SK-N-SH (cell line): ENCODE measurements at regions not wholly inside any gene's neighbourhood (a gene's known extent, or its start where the extent isn't known, plus 50 kb on each side); places are given as distances from the start of the nearest gene placed in this dataset.

ENCODE experiments used
- CTCF ChIA-PET: fragments of 300-600, 350-600 bp; formaldehyde crosslinking; extraction: SDS; loops from one replicate; lab custom pipeline; 2021; lab: Yijun Ruan, JAX
- POLR2A ChIA-PET: fragments of 350-600 bp; sonication (Branson Sonifier 250); formaldehyde crosslinking; extraction: SDS; loops from one replicate; lab custom pipeline; 2020; ENCODE audit warnings: antibody characterized with exemption, inconsistent platforms; lab: Yijun Ruan, JAX
- DNase-seq: peaks from one replicate; pipeline ENCODE4 v3.0.0; 2012
- H2AFZ ChIP-seq: fragments of 200-600 bp; sonication (generic); 2 replicates; pipeline ENCODE4 v1.8.1; 2016; ENCODE audit warnings: antibody characterized with exemption, mild to moderate bottlenecking, low read depth
- H3F3A ChIP-seq: fragments of 200-600 bp; sonication (generic); replicated peaks from 2 replicates; pipeline ENCODE3; 2016; ENCODE audit warnings: antibody characterized with exemption, mild to moderate bottlenecking; ENCODE audit not compliant: insufficient read depth
- H3K27ac ChIP-seq, 2 experiments: fragments of 200-500 bp in 1 of 2; fragments of 200-600 bp in 1 of 2; sonication (Bioruptor generic) in 1 of 2; sonication (generic), shearing (Covaris generic) in 1 of 2; 2 replicates each; pipeline versions ENCODE4 v1.5.1 to v1.6.1; 2014 to 2016; ENCODE audit warnings: low read depth in 2 of 2, inconsistent platforms in 1 of 2, low read length in 1 of 2, mild to moderate bottlenecking in 1 of 2, mixed read lengths in 1 of 2
- H3K27me3 ChIP-seq: fragments of 200-600 bp; sonication (generic), shearing (Covaris generic); 2 replicates; pipeline ENCODE4 v1.6.1; 2016; ENCODE audit warnings: mixed run types; ENCODE audit not compliant: insufficient read depth
- H3K36me3 ChIP-seq, 2 experiments: fragments of 200-500 bp in 1 of 2; fragments of 200-600 bp in 1 of 2; sonication (Bioruptor generic) in 1 of 2; sonication (generic) in 1 of 2; replicated peaks in 1 of 2; 2 replicates each; pipeline versions ENCODE3 to v1.5.1; 2014 to 2016; ENCODE audit warnings: low read length in 1 of 2, mild to moderate bottlenecking in 1 of 2; ENCODE audit not compliant: insufficient read depth in 2 of 2, control insufficient read depth in 1 of 2
- H3K4me1 ChIP-seq, 2 experiments: fragments of 200-500 bp in 1 of 2; fragments of 200-600 bp in 1 of 2; sonication (Bioruptor generic) in 1 of 2; sonication (generic), shearing (Covaris generic) in 1 of 2; 2 replicates each; pipeline versions ENCODE4 v1.5.1 to v1.6.1; 2014 to 2016; ENCODE audit warnings: low read depth in 1 of 2, low read length in 1 of 2, mixed run types in 1 of 2; ENCODE audit not compliant: insufficient read depth in 2 of 2, control insufficient read depth in 1 of 2
- H3K4me2 ChIP-seq: fragments of 200-600 bp; sonication (generic), shearing (Covaris generic); 2 replicates; pipeline ENCODE4 v1.6.1; 2017; ENCODE audit warnings: mixed run types
- H3K4me3 ChIP-seq, 2 experiments: fragments of 200-500 bp in 1 of 2; fragments of 200-600 bp in 1 of 2; sonication (Bioruptor generic) in 1 of 2; sonication (generic), shearing (Covaris generic) in 1 of 2; 2 replicates each; pipeline versions ENCODE4 v1.5.1 to v1.8.1; 2014 to 2016; ENCODE audit warnings: low read depth in 2 of 2, inconsistent platforms in 1 of 2, low read length in 1 of 2, mild to moderate bottlenecking in 1 of 2, mixed read lengths in 1 of 2, moderate library complexity in 1 of 2
- H3K79me2 ChIP-seq: fragments of 200-600 bp; sonication (generic); 2 replicates; pipeline ENCODE4 v1.8.1; 2017; ENCODE audit warnings: mild to moderate bottlenecking; ENCODE audit not compliant: insufficient read depth
- H3K9ac ChIP-seq: fragments of 200-600 bp; sonication (generic); 2 replicates; pipeline ENCODE4 v1.6.1; 2017; ENCODE audit warnings: mixed run types
- H3K9me2 ChIP-seq: fragments of 200-600 bp; sonication (generic); 2 replicates; pipeline ENCODE4 v1.6.1; 2017; ENCODE audit warnings: mixed run types
- H3K9me3 ChIP-seq: fragments of 200-600 bp; sonication (generic); 2 replicates; pipeline ENCODE4 v1.6.1; 2017; ENCODE audit warnings: mixed run types, mild to moderate bottlenecking, moderate library complexity
- H4K20me1 ChIP-seq: fragments of 200-600 bp; sonication (generic); 2 replicates; pipeline ENCODE4 v1.6.1; 2017; ENCODE audit warnings: mild to moderate bottlenecking, mixed run types; ENCODE audit not compliant: insufficient read depth
- FOXJ3 ChIP-seq: sonication (generic); formaldehyde crosslinking; IDR thresholded peaks from 2 replicates; pipeline ENCODE4 v1.5.1; 2020; ENCODE audit warnings: mild to moderate bottlenecking, missing genetic modification reagents
- GABPA ChIP-seq: IDR thresholded peaks from 2 replicates; pipeline ENCODE4 v1.4.0; 2012; ENCODE audit warnings: low read depth, mild to moderate bottlenecking
- GATA2 ChIP-seq: sonication (generic); formaldehyde crosslinking; IDR thresholded peaks from 2 replicates; pipeline ENCODE4 v1.5.0; 2020; ENCODE audit warnings: mild to moderate bottlenecking, missing genetic modification reagents
- JUND ChIP-seq: IDR thresholded peaks from 2 replicates; pipeline ENCODE4 v1.4.0; 2012
- MXI1 ChIP-seq: IDR thresholded peaks from 2 replicates; pipeline ENCODE4 v1.6.1; 2012; ENCODE audit warnings: mild to moderate bottlenecking, low read depth, low read length, improper control_type of control experiment
- POLR2AphosphoS5 ChIP-seq: IDR thresholded peaks from 2 replicates; pipeline ENCODE4 v1.6.1; 2012; ENCODE audit warnings: low read depth, low read length
- RAD21 ChIP-seq: IDR thresholded peaks from 2 replicates; pipeline ENCODE4 v1.6.1; 2012; ENCODE audit warnings: mild to moderate bottlenecking, low read length
- RFX5 ChIP-seq: IDR thresholded peaks from 2 replicates; pipeline ENCODE4 v1.6.1; 2012; ENCODE audit warnings: mild to moderate bottlenecking, improper control_type of control experiment, low read length
- RXRA ChIP-seq: IDR thresholded peaks from 2 replicates; pipeline ENCODE4 v1.4.0; 2012; ENCODE audit warnings: low read depth, mild to moderate bottlenecking, borderline replicate concordance
- TCF12 ChIP-seq: IDR thresholded peaks from 2 replicates; pipeline ENCODE4 v1.4.0; 2012
- YY1 ChIP-seq: IDR thresholded peaks from 2 replicates; pipeline ENCODE4 v1.4.0; 2012; ENCODE audit warnings: low read depth, mild to moderate bottlenecking
- WGBS: methylation state at CpG from one replicate; pipeline ENCODE4 v1.1.6; 2017; ENCODE audit warnings: low lambda C conversion rate; 5-methylcytosine and 5-hydroxymethylcytosine counted together
- TF ChIP-seq, protein P1 (sequence below): IDR thresholded peaks from 2 replicates; pipeline ENCODE4 v1.4.0; 2012; ENCODE audit warnings: low read depth, borderline replicate concordance
- TF ChIP-seq, protein P2 (sequence below): fragments of 200-600 bp; sonication (generic); IDR thresholded peaks from 2 replicates; pipeline ENCODE4 v1.6.1; 2017; ENCODE audit warnings: antibody characterized with exemption, mild to moderate bottlenecking, moderate library complexity

DNA sequence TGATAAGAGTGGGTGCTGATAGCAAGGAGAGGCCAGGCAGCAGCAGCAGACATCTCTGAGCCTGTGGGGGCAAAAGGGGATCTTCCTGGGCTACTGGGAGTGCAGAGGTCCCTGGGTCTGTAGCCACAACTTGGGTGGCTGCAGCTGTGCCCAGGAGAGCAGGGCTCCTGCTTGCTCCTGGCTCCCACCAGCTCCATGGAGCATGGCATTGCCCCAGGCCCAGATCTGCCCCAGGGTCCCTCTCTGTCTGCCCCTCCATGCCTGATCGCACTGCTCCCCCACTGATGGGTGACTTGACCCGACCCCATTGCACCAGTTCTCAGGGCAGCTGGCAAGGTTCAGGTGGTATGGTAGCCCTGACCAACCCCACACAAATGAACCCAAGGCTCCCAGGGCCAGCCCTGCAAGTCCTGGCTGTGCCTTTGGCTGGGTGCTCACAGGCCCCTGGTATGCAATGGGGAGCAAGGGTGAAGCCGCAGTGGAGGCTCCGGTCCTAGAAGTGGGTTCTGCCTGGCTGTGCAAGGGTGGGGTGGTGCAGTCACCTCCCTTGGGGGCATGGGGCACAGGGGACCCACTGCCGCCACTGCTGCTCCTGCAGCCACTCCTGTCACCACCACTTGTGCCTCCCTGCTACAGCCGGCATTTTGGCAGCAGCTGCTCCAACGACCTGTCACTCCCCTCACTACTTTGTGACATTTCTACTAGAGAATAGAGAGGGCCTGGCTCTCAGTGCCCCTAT, 184.9 kb downstream of the NPFFR2 start:
- no peaks in the 10 kb centered on the region for H3K36me3 ChIP-seq
- no peak overlapping the region for H3K27ac ChIP-seq
- no peak overlapping the region for H3K4me3 ChIP-seq
- no peak overlapping the region for H3K9ac ChIP-seq
- H2AFZ ChIP-seq = no peak overlapping the region
- H3K9me3 ChIP-seq = no peaks in the 10 kb centered on the region
- TF ChIP-seq JUND = no peak
- no peak for TF ChIP-seq FOXJ3 (CRISPR knock-in tag)
- TF ChIP-seq, protein P1, sequence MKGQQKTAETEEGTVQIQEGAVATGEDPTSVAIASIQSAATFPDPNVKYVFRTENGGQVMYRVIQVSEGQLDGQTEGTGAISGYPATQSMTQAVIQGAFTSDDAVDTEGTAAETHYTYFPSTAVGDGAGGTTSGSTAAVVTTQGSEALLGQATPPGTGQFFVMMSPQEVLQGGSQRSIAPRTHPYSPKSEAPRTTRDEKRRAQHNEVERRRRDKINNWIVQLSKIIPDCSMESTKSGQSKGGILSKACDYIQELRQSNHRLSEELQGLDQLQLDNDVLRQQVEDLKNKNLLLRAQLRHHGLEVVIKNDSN = no peak
- no peak for TF ChIP-seq MXI1
- TF ChIP-seq RFX5 = no peak
- TF ChIP-seq RAD21 = no peak
- TF ChIP-seq RXRA = no peak
- no peak for TF ChIP-seq GATA2 (CRISPR knock-in tag)
- TF ChIP-seq YY1 = no peak
- TF ChIP-seq POLR2AphosphoS5 = no peak
- no peaks in the 10 kb centered on the region for H3K9me2 ChIP-seq
- H3K4me1 ChIP-seq = no peaks in the 10 kb centered on the region; a peak in 1 of 4 replicates
- DNase-seq = no peak
- 27% methylated on average over 2 of the region's 7 CpGs for WGBS
- ChIA-PET POLR2A (no interaction called here), CTCF (no interaction called here)
- no peaks in the 10 kb centered on the region for H4K20me1 ChIP-seq
- H3K27me3 ChIP-seq = no peaks in the 10 kb centered on the region
- no peak overlapping the region for H3K4me2 ChIP-seq
- H3F3A ChIP-seq = no peaks in the 10 kb centered on the region
- H3K79me2 ChIP-seq = no peaks in the 10 kb centered on the region

DNA sequence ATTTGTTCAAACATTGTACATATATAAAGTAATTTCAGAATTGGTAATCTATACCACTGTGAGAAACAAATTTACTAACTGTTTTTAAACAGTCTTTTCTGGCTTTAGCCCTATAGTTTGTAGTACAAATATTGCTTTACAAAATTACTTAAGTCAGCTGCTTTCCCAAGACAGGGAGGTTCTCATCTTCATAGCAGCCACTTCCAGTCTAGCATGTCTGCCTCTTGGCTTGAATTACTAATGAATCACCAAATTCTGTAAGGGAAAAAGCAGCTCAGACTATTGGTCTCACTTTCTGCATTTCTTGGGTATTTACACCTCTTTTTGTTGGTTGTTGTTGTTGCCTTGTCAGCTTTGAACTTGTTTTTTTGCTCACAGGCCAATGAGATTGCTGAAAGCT, 187.2 kb downstream of the NPFFR2 start:
- Histone ChIP-seq H3F3A (no peaks in the 10 kb centered on the region), H3K27me3 (no peaks in the 10 kb centered on the region), H3K9ac (no peak overlapping the region), H3K9me3 (no peaks in the 10 kb centered on the region), H3K4me3 (no peak overlapping the region), H2AFZ (no peak overlapping the region), H3K9me2 (no peaks in the 10 kb centered on the region), H3K79me2 (no peaks in the 10 kb centered on the region), H4K20me1 (no peaks in the 10 kb centered on the region), H3K27ac (no peak overlapping the region), H3K36me3 (no peaks in the 10 kb centered on the region), H3K4me2 (no peak overlapping the region), H3K4me1 (no peaks in the 10 kb centered on the region; a peak in 1 of 4 replicates)
- TF ChIP-seq TCF12 = no peak
- TF ChIP-seq, protein P2, sequence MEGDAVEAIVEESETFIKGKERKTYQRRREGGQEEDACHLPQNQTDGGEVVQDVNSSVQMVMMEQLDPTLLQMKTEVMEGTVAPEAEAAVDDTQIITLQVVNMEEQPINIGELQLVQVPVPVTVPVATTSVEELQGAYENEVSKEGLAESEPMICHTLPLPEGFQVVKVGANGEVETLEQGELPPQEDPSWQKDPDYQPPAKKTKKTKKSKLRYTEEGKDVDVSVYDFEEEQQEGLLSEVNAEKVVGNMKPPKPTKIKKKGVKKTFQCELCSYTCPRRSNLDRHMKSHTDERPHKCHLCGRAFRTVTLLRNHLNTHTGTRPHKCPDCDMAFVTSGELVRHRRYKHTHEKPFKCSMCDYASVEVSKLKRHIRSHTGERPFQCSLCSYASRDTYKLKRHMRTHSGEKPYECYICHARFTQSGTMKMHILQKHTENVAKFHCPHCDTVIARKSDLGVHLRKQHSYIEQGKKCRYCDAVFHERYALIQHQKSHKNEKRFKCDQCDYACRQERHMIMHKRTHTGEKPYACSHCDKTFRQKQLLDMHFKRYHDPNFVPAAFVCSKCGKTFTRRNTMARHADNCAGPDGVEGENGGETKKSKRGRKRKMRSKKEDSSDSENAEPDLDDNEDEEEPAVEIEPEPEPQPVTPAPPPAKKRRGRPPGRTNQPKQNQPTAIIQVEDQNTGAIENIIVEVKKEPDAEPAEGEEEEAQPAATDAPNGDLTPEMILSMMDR = no peak
- no peak for TF ChIP-seq MXI1
- no peak for TF ChIP-seq GABPA
- CTCF ChIA-PET = no interaction called here
- POLR2A ChIA-PET = no interaction called here
- no peak for DNase-seq
